ENCODE measurements at regions not wholly inside any gene's neighbourhood (a gene's known extent, or its start where the extent isn't known, plus 50 kb on each side); places are given as distances from the start of the nearest gene placed in this dataset.

GRCh38 chr12:46490635-46491034 is 118.1 kb upstream of the SLC38A2 start:
- TF ChIP-seq ARNT (IDR thresholded peaks at IDR 0.05) (no peak), FOXA1 (IDR thresholded peaks at IDR 0.05) (no peak), L3MBTL2 (conservative IDR thresholded peaks at IDR 0.05) (no peak), FOXM1 (IDR thresholded peaks at IDR 0.05; ENCODE audit: borderline replicate concordance) (no peak), ZNF384 (IDR thresholded peaks at IDR 0.05) (no peak), SUZ12 (IDR thresholded peaks at IDR 0.05) (no peak), HDGF (IDR thresholded peaks at IDR 0.05; ENCODE audit: borderline replicate concordance) (no peak), TARDBP (IDR thresholded peaks at IDR 0.05) (no peak), NFRKB (IDR thresholded peaks at IDR 0.05) (no peak), ELF4 (IDR thresholded peaks at IDR 0.05) (no peak), BHLHE40 (IDR thresholded peaks at IDR 0.05; ENCODE audit: borderline replicate concordance) (no peak), CTBP1 (IDR thresholded peaks at IDR 0.05; ENCODE audit: borderline replicate concordance) (no peak), SP1 (IDR thresholded peaks at IDR 0.05) (no peak), FOXK2 (IDR thresholded peaks at IDR 0.05) (no peak), PKNOX1 (IDR thresholded peaks at IDR 0.05) (no peak), LEF1 (IDR thresholded peaks at IDR 0.05; ENCODE audit: borderline replicate concordance) (no peak)
- ChIA-PET CTCF (no interaction called here), POLR2A (no interaction called here)
- DNase-seq (ENCODE audit: extremely low spot score): no peak

GRCh38 chr12:46489951-46490388 is 117.4 kb upstream of the SLC38A2 start:
- CTCF ChIA-PET: no interaction called here
- POLR2A ChIA-PET: no interaction called here
- no peak for TF ChIP-seq TARDBP (IDR thresholded peaks at IDR 0.05)
- no peak for DNase-seq (ENCODE audit: extremely low spot score)

- TF ChIP-seq SP1 (IDR thresholded peaks at IDR 0.05): no peak
- no peak for TF ChIP-seq LEF1 (IDR thresholded peaks at IDR 0.05; ENCODE audit: borderline replicate concordance)
- no peak for TF ChIP-seq BHLHE40 (IDR thresholded peaks at IDR 0.05; ENCODE audit: borderline replicate concordance)
- no peak for TF ChIP-seq NFRKB (IDR thresholded peaks at IDR 0.05)
- no peak for TF ChIP-seq HDGF (IDR thresholded peaks at IDR 0.05; ENCODE audit: borderline replicate concordance)
- TF ChIP-seq PKNOX1 (IDR thresholded peaks at IDR 0.05): no peak
- POLR2A ChIA-PET: no interaction called here
- no peak for DNase-seq (ENCODE audit: extremely low spot score)
- CTCF ChIA-PET: no interaction called here
Measured at GRCh38 chr12:46487567-46488131, 115.1 kb upstream of the SLC38A2 start.

- ChIA-PET CTCF (no interaction called here), POLR2A (no interaction called here)
- no peak for TF ChIP-seq BHLHE40 (IDR thresholded peaks at IDR 0.05; ENCODE audit: borderline replicate concordance)
- no peak for TF ChIP-seq L3MBTL2 (conservative IDR thresholded peaks at IDR 0.05)
- no peak for TF ChIP-seq HDGF (IDR thresholded peaks at IDR 0.05; ENCODE audit: borderline replicate concordance)
- no peak for TF ChIP-seq ZNF384 (IDR thresholded peaks at IDR 0.05)
- no peak for TF ChIP-seq PKNOX1 (IDR thresholded peaks at IDR 0.05)
- TF ChIP-seq NFRKB (IDR thresholded peaks at IDR 0.05): no peak
- TF ChIP-seq FOXA1 (IDR thresholded peaks at IDR 0.05): no peak
- TF ChIP-seq FOXM1 (IDR thresholded peaks at IDR 0.05; ENCODE audit: borderline replicate concordance): no peak
- no peak for TF ChIP-seq FOXK2 (IDR thresholded peaks at IDR 0.05)
- no peak for TF ChIP-seq SP1 (IDR thresholded peaks at IDR 0.05)
- TF ChIP-seq ARNT (IDR thresholded peaks at IDR 0.05): no peak
- no peak for TF ChIP-seq TARDBP (IDR thresholded peaks at IDR 0.05)
- TF ChIP-seq ELF4 (IDR thresholded peaks at IDR 0.05): no peak
- TF ChIP-seq CTBP1 (IDR thresholded peaks at IDR 0.05; ENCODE audit: borderline replicate concordance): no peak
- no peak for TF ChIP-seq SUZ12 (IDR thresholded peaks at IDR 0.05)
- no peak for TF ChIP-seq LEF1 (IDR thresholded peaks at IDR 0.05; ENCODE audit: borderline replicate concordance)
- DNase-seq (ENCODE audit: extremely low spot score): no peak
Measured at GRCh38 chr12:46486588-46486987, 114.0 kb upstream of the SLC38A2 start.

GRCh38 chr12:46485853-46486252 is 113.3 kb upstream of the SLC38A2 start:
- no peak for TF ChIP-seq SP1 (IDR thresholded peaks at IDR 0.05)
- no peak for TF ChIP-seq ARNT (IDR thresholded peaks at IDR 0.05)
- no peak for TF ChIP-seq SUZ12 (IDR thresholded peaks at IDR 0.05)
- TF ChIP-seq FOXA1 (IDR thresholded peaks at IDR 0.05): no peak
- TF ChIP-seq BHLHE40 (IDR thresholded peaks at IDR 0.05; ENCODE audit: borderline replicate concordance): no peak
- POLR2A ChIA-PET: no interaction called here
- no peak for DNase-seq (ENCODE audit: extremely low spot score)
- CTCF ChIA-PET: no interaction called here

- POLR2A ChIA-PET: interaction anchor here (0.9 kb wide), 1 partner anchor 8 kb away, joined by 3 read pairs; no protein-coding TSS in a partner anchor
- no peak for TF ChIP-seq ARNT (IDR thresholded peaks at IDR 0.05)
- no peak for TF ChIP-seq SP1 (IDR thresholded peaks at IDR 0.05)
- no peak for TF ChIP-seq FOXA1 (IDR thresholded peaks at IDR 0.05)
- no peak for TF ChIP-seq ZNF384 (IDR thresholded peaks at IDR 0.05)
- no peak for TF ChIP-seq LEF1 (IDR thresholded peaks at IDR 0.05; ENCODE audit: borderline replicate concordance)
- no peak for TF ChIP-seq FOXK2 (IDR thresholded peaks at IDR 0.05)
- TF ChIP-seq SUZ12 (IDR thresholded peaks at IDR 0.05): no peak
- TF ChIP-seq NFRKB (IDR thresholded peaks at IDR 0.05): no peak
- no peak for TF ChIP-seq HDGF (IDR thresholded peaks at IDR 0.05; ENCODE audit: borderline replicate concordance)
- TF ChIP-seq TARDBP (IDR thresholded peaks at IDR 0.05): no peak
- TF ChIP-seq PKNOX1 (IDR thresholded peaks at IDR 0.05): no peak
- no peak for TF ChIP-seq BHLHE40 (IDR thresholded peaks at IDR 0.05; ENCODE audit: borderline replicate concordance)
- no peak for TF ChIP-seq L3MBTL2 (conservative IDR thresholded peaks at IDR 0.05)
- no peak for TF ChIP-seq CTBP1 (IDR thresholded peaks at IDR 0.05; ENCODE audit: borderline replicate concordance)
- TF ChIP-seq FOXM1 (IDR thresholded peaks at IDR 0.05; ENCODE audit: borderline replicate concordance): no peak
- no peak for TF ChIP-seq ELF4 (IDR thresholded peaks at IDR 0.05)
- no peak for DNase-seq (ENCODE audit: extremely low spot score)
- CTCF ChIA-PET: no interaction called here
Measured at GRCh38 chr12:46484396-46485061, 112.0 kb upstream of the SLC38A2 start.

Data from HEK293T (cell line).